DND-41 (cell line): ENCODE measurements at regions not wholly inside any gene's neighbourhood (a gene's known extent, or its start where the extent isn't known, plus 50 kb on each side); places are given as distances from the start of the nearest gene placed in this dataset.

ENCODE experiments used
- ATAC-seq: fragments of 200-7000 bp; cut with Tn5 transposase; 3 replicates; pipeline ENCODE4 v1.9.1; 2021; ENCODE audit warnings: low read depth; ENCODE audit not compliant: insufficient read depth
- DNase-seq: peaks from one replicate; pipeline ENCODE4 v3.0.0-alpha.2; 2020
- H2AFZ ChIP-seq: 2 replicates; pipeline ENCODE4 v1.6.0; 2012; ENCODE audit warnings: low read depth, low read length
- H3K27ac ChIP-seq: 2 replicates; pipeline ENCODE4 v1.5.1; 2012; ENCODE audit warnings: low read length, inconsistent platforms
- H3K27me3 ChIP-seq: fragments of 200-600 bp; sonication (generic); 2 replicates; pipeline ENCODE4 v1.6.0; 2012; ENCODE audit warnings: low read length, mild to moderate bottlenecking, inconsistent platforms; ENCODE audit not compliant: insufficient read depth, poor library complexity
- H3K36me3 ChIP-seq: 2 replicates; pipeline ENCODE4 v1.5.1; 2012; ENCODE audit warnings: low read length, inconsistent platforms; ENCODE audit not compliant: insufficient read depth
- H3K4me1 ChIP-seq: 2 replicates; pipeline ENCODE4 v1.5.1; 2012; ENCODE audit warnings: mild to moderate bottlenecking, low read length; ENCODE audit not compliant: insufficient read depth
- H3K4me2 ChIP-seq: 2 replicates; pipeline ENCODE4 v1.6.0; 2012; ENCODE audit warnings: mild to moderate bottlenecking, moderate library complexity, low read length, inconsistent platforms; ENCODE audit not compliant: insufficient read depth
- H3K4me3 ChIP-seq, 2 experiments: fragments of 200-600 bp in 1 of 2; shearing (Covaris generic) in 1 of 2; 2 replicates each; pipeline ENCODE4 v1.5.1; 2012 to 2016; ENCODE audit warnings: inconsistent platforms in 2 of 2, low read length in 2 of 2, mild to moderate bottlenecking in 2 of 2, low read depth in 1 of 2, moderate library complexity in 1 of 2
- H3K79me2 ChIP-seq: 2 replicates; pipeline ENCODE4 v1.6.0; 2012; ENCODE audit warnings: low read length, inconsistent platforms; ENCODE audit not compliant: insufficient read depth
- H3K9ac ChIP-seq: 2 replicates; pipeline ENCODE4 v1.6.0; 2012; ENCODE audit warnings: low read depth, mild to moderate bottlenecking, inconsistent platforms, low read length, moderate library complexity
- H3K9me3 ChIP-seq: 2 replicates; pipeline ENCODE4 v1.5.1; 2012; ENCODE audit warnings: low read length, moderate library complexity, mild to moderate bottlenecking, inconsistent platforms; ENCODE audit not compliant: insufficient read depth, severe bottlenecking
- H4K20me1 ChIP-seq: 2 replicates; pipeline ENCODE4 v1.6.0; 2012; ENCODE audit warnings: low read length; ENCODE audit not compliant: insufficient read depth
- EZH2 ChIP-seq: IDR thresholded peaks from 3 replicates; pipeline ENCODE4 v1.6.1; 2012; ENCODE audit warnings: borderline replicate concordance, low read depth, mild to moderate bottlenecking, moderate library complexity, low read length, inconsistent platforms; ENCODE audit not compliant: severe bottlenecking
- TF ChIP-seq, protein P1 (sequence below): IDR thresholded peaks from 2 replicates; pipeline ENCODE4 v1.5.1; 2012; ENCODE audit warnings: borderline replicate concordance, low read length, moderate library complexity, mild to moderate bottlenecking; ENCODE audit not compliant: poor library complexity, severe bottlenecking; ENCODE audit errors: extremely low read depth

DNA sequence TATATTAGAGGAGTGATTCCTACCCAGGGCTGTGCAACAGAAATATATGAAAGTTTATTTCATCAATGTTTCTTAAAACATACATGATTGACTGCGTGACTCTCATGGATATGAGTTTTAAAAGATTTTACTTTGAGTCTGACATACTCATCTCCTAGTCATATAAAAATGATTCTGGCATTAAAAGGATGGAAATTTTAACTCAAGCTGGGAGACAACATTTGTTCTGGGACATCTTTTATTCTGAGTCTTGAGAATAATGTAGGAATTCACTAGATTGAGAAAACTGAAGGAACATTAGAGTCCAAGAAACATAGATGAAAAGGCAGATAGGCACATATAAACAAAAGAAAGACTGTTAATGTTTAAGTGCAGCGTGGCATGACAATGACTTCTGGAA, 649.6 kb downstream of the SPRY1 start:
- no peaks in the 10 kb centered on the region for H3K27me3 ChIP-seq
- no peak overlapping the region for H3K27ac ChIP-seq
- no peak overlapping the region for H3K4me3 ChIP-seq
- TF ChIP-seq, protein P1, sequence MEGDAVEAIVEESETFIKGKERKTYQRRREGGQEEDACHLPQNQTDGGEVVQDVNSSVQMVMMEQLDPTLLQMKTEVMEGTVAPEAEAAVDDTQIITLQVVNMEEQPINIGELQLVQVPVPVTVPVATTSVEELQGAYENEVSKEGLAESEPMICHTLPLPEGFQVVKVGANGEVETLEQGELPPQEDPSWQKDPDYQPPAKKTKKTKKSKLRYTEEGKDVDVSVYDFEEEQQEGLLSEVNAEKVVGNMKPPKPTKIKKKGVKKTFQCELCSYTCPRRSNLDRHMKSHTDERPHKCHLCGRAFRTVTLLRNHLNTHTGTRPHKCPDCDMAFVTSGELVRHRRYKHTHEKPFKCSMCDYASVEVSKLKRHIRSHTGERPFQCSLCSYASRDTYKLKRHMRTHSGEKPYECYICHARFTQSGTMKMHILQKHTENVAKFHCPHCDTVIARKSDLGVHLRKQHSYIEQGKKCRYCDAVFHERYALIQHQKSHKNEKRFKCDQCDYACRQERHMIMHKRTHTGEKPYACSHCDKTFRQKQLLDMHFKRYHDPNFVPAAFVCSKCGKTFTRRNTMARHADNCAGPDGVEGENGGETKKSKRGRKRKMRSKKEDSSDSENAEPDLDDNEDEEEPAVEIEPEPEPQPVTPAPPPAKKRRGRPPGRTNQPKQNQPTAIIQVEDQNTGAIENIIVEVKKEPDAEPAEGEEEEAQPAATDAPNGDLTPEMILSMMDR, result no peak
- no peak for TF ChIP-seq EZH2
- no peaks in the 10 kb centered on the region for H4K20me1 ChIP-seq
- no peak overlapping the region for H3K4me2 ChIP-seq
- H3K79me2 ChIP-seq, result no peaks in the 10 kb centered on the region
- no peaks in the 10 kb centered on the region for H3K4me1 ChIP-seq
- ATAC-seq (no peak), DNase-seq (no peak)
- no peaks in the 10 kb centered on the region for H3K9me3 ChIP-seq
- H2AFZ ChIP-seq, result no peak overlapping the region
- H3K9ac ChIP-seq, result no peak overlapping the region
- no peaks in the 10 kb centered on the region for H3K36me3 ChIP-seq

DNA sequence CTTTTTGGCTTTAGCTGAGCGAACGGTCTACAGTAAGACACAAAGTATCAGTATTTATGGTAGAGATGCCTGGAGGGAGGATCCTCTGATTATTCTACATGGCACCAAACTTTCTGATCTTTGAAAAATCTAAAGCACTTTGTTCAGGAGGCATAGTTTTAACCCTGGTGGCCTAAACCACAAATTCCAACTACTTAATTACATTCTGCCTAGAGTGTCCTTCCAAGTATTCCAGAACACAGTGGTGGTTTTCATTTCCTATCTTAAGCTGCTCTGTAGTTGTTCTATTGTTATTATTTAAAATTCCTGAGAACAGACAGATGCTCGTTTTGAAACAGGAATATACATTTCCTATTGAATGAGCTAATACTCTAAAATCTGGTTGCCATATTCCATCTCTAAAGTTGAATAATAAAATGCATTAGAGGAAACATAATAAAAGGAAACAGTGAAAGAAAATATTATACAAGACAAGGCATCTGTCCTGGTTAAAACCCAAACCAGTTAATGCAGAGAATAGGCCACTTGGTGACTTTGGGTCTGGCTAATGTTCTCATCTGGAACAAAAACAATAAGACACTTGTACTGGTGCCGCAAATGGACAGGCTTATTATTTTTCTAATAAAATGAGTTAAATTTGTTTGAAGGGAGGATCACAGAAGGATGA, 657.4 kb downstream of the SPRY1 start:
- Histone ChIP-seq H4K20me1 (no peaks in the 10 kb centered on the region), H3K9ac (no peak overlapping the region), H3K4me2 (no peak overlapping the region), H3K36me3 (no peaks in the 10 kb centered on the region), H3K27me3 (no peaks in the 10 kb centered on the region), H3K9me3 (no peaks in the 10 kb centered on the region), H2AFZ (no peak overlapping the region), H3K4me3 (no peak overlapping the region), H3K27ac (no peak overlapping the region), H3K79me2 (no peaks in the 10 kb centered on the region), H3K4me1 (no peaks in the 10 kb centered on the region)
- TF ChIP-seq, protein P1, result no peak
- TF ChIP-seq EZH2, result no peak
- ATAC-seq (no peak), DNase-seq (no peak)

DNA sequence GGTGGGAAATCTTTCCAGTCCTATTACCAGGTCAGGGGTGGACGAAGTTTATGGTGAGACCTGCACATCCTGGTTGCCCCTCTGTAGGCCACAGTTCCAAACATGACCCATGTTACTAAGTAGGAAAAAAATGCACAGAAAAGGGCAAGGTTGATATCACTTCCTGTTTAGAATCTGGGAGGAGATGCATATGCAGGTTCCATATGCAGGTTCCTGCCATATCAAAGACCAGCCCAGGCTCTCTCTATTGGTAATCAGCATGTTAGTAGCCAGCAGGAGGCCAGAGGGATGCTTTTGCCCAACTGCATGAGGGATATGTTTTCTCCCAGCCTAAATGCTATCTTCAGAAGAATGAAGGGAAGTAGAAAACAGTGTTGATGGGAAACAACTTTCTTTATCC, 657.2 kb downstream of the ANKRD50 start:
- Histone ChIP-seq H3K4me2 (no peak overlapping the region), H3K4me3 (no peak overlapping the region), H4K20me1 (no peaks in the 10 kb centered on the region), H3K79me2 (no peaks in the 10 kb centered on the region), H3K9me3 (no peaks in the 10 kb centered on the region), H2AFZ (no peak overlapping the region), H3K4me1 (no peaks in the 10 kb centered on the region), H3K36me3 (no peaks in the 10 kb centered on the region), H3K27ac (no peak overlapping the region), H3K9ac (no peak overlapping the region), H3K27me3 (no peaks in the 10 kb centered on the region)
- ATAC-seq, result no peak
- no peak for TF ChIP-seq EZH2
- TF ChIP-seq, protein P1, result no peak
- no peak for DNase-seq
